Mesodermal cell (in vitro differentiated cells): ENCODE measurements at regions not wholly inside any gene's neighbourhood (a gene's known extent, or its start where the extent isn't known, plus 50 kb on each side); places are given as distances from the start of the nearest gene placed in this dataset.

Source experiments
- H3K27ac ChIP-seq: 2 replicates; pipeline ENCODE4 v1.7.0; 2013; ENCODE audit warnings: mild to moderate bottlenecking, low read depth, low read length, moderate library complexity; ENCODE audit not compliant: severe bottlenecking
- H3K36me3 ChIP-seq: 2 replicates; pipeline ENCODE4 v1.7.1; 2013; ENCODE audit warnings: mild to moderate bottlenecking, low read length, moderate library complexity; ENCODE audit not compliant: control insufficient read depth, insufficient read depth
- H3K4me1 ChIP-seq: one replicate; pipeline ENCODE4 v1.7.1; 2013; ENCODE audit warnings: mild to moderate bottlenecking, low read length; ENCODE audit not compliant: insufficient read depth, control insufficient read depth, poor library complexity, severe bottlenecking
- H3K4me3 ChIP-seq: 2 replicates; pipeline ENCODE4 v1.7.0; 2013; ENCODE audit warnings: low read length, control low read depth, mild to moderate bottlenecking; ENCODE audit not compliant: insufficient read depth, poor library complexity, severe bottlenecking; ENCODE audit errors: extremely low read depth
- H3K9me3 ChIP-seq: 2 replicates; pipeline ENCODE4 v1.7.1; 2013; ENCODE audit warnings: mild to moderate bottlenecking, low read length, moderate library complexity; ENCODE audit not compliant: control insufficient read depth
- WGBS, 2 experiments: methylation state at CpG; one replicate each; pipeline ENCODE4 v1.1.5; 2013; ENCODE audit warnings: missing lambda C conversion rate in 2 of 2; ENCODE audit not compliant: insufficient coverage in 2 of 2; 5-methylcytosine and 5-hydroxymethylcytosine counted together

DNA sequence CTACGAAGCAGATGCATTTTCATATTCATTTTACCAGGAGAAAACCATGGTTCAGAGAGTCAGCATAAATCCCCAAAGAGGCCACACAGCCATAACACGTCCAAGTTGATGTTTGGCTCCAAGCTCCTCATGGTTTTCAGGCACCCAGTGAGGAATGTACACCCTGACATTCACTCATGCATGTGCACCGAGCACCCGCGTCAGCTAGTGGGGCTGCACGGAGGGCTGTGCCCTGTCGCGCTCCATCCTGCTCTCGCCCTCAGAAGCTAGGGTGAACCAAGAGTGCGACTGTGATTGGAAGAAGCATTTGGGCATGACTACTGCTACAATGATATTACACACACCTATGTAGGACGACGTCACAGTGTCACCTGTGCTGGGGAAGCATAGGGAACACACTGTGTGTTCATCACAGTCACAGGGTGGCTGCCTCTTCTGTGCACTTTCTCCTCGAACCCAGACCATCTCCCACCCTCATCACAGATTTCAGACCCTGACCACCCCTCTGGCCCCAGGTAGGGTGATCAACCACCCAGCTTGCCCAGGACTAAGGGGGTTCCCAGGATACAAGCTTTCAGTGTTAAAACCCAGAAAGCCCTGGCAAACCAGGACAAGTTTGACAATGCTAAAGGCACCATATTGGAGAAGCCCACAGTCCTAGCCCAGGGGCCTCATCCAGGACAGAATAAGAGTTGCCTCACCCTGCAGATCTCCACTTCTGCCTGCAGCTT lies 148.6 kb upstream of the ZNF507 start:
- Histone ChIP-seq H3K27ac (no peak overlapping the region), H3K4me3 (no peak overlapping the region), H3K4me1 (no peaks in the 10 kb centered on the region), H3K9me3 (no peaks in the 10 kb centered on the region), H3K36me3 (no peaks in the 10 kb centered on the region)
- WGBS, 2 experiments = 86 to 95% methylated on average over 10 to 13 of the region's 13 CpGs

GRCh38 chr19:32197896-32198882 lies 147.2 kb upstream of the ZNF507 start:
- Histone ChIP-seq H3K36me3 (no peaks in the 10 kb centered on the region), H3K4me1 (no peaks in the 10 kb centered on the region), H3K9me3 (no peaks in the 10 kb centered on the region), H3K4me3 (no peak overlapping the region), H3K27ac (no peak overlapping the region)
- WGBS, 2 experiments = 79 to 83% methylated on average over 9 of the region's 13 CpGs

DNA sequence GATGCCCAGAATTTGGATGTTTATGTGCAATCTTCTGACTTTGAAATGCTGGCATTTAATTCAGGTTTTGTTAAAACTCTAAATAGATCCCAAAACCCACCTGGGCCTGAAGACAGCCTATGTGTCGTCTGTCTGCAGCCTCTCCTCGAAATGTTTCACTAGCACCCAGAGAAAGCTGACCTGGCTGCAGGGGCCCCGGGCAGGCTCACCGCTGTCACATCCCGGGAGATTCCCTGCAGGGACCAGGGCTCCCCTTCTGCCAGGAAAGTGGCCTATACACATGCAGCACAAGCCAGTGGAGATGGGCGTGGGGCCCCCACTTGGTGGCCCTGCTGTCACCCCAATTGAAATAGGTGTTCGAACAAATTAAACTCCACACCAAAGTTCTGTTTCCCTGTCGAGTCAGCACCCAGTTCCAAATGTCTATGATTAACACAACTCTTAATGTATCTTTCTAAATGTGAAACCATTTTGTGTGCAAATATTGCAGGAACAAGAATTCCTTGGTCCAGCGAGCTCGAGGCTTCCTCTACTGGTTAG lies 145.8 kb upstream of the ZNF507 start:
- 78 to 81% methylated on average over 4 to 7 of the region's 10 CpGs for WGBS, 2 experiments
- H3K27ac ChIP-seq = no peak overlapping the region
- no peaks in the 10 kb centered on the region for H3K36me3 ChIP-seq
- H3K4me3 ChIP-seq = no peak overlapping the region
- H3K9me3 ChIP-seq = no peaks in the 10 kb centered on the region
- no peaks in the 10 kb centered on the region for H3K4me1 ChIP-seq

DNA sequence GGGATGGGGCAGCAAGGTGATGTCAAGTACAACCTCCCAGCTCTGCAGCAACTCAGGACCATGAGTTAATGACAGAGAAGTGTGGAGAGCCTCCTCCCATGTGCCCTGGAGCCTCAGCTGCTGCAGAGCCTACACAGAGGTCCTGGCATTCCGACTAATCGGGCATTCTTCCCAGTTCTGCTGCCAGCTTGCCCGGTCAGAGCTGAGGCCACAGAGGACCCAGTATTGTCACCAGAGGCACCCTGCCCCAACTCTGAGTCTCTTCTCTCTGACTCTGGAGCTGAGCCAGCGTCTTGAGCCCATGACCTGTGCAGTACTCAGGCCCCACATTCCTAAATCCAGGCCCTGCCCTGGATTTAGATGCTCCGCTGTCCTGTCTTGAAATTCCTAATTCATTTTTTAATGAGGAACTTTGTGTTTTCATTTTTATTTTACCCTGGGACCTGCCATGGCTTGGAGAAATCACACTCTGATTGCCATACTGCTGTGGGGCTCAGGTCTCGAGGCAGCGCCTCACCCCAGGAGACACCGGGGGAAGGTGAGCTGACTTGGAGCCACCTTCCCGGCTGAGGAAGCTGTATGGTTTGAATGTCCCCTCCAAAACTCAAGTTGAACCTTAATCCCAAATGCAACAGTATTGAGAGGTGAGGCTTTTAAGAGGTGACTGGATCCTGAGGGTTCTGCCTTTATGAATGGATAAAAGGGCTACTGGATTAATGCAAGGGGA lies 144.9 kb upstream of the ZNF507 start:
- Histone ChIP-seq H3K36me3 (no peaks in the 10 kb centered on the region), H3K4me3 (no peak overlapping the region), H3K4me1 (no peaks in the 10 kb centered on the region), H3K27ac (no peak overlapping the region), H3K9me3 (no peaks in the 10 kb centered on the region)
- WGBS, 2 experiments = 89 to 94% methylated on average over 6 to 7 of the region's 9 CpGs

GRCh38 chr19:32201211-32201610 lies 144.2 kb upstream of the ZNF507 start:
- H3K4me1 ChIP-seq = no peaks in the 10 kb centered on the region

GRCh38 chr19:32201636-32202051 lies 143.8 kb upstream of the ZNF507 start:
- WGBS, 2 experiments = 81 to 86% methylated on average over 12 of the region's 15 CpGs
- no peaks in the 10 kb centered on the region for H3K9me3 ChIP-seq
- H3K4me3 ChIP-seq = no peak overlapping the region
- no peak overlapping the region for H3K27ac ChIP-seq
- H3K4me1 ChIP-seq = no peaks in the 10 kb centered on the region
- H3K36me3 ChIP-seq = no peaks in the 10 kb centered on the region

More at GRCh38 chr19:32201211-32201610, 144.2 kb upstream of the ZNF507 start:
- Histone ChIP-seq H3K27ac (no peak overlapping the region), H3K36me3 (no peaks in the 10 kb centered on the region), H3K9me3 (no peaks in the 10 kb centered on the region), H3K4me3 (no peak overlapping the region)
- 80 to 89% methylated on average over 2 of the region's 2 CpGs for WGBS, 2 experiments

GRCh38 chr19:32202244-32202643 lies 143.2 kb upstream of the ZNF507 start:
- Histone ChIP-seq H3K36me3 (no peaks in the 10 kb centered on the region), H3K9me3 (peaks cover 1% of the 10 kb centered on the region), H3K27ac (no peak overlapping the region), H3K4me3 (no peak overlapping the region), H3K4me1 (no peaks in the 10 kb centered on the region)
- 62 to 100% methylated on average over 4 of the region's 5 CpGs for WGBS, 2 experiments

DNA sequence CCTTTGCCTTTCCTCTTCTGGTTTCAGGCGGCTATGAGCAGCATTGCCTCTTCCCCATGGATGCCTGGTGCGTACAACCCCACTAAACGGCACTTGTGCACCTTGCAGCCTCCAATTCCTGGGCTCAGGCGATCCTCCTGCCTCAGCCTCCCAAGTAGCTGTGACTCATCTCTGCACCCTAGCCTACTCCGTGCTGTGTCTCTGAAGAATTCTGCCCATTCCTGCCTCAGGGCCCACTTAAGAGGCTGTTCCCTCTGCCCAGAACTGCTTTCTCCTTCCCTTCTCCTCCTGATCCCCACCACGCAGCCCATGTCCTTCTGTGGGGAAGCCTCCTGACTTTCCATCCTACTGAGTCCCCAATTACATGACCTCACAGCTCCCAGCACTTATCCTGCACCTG lies 142.2 kb upstream of the ZNF507 start:
- no peak overlapping the region for H3K4me3 ChIP-seq
- peaks cover 3% of the 10 kb centered on the region for H3K9me3 ChIP-seq
- H3K4me1 ChIP-seq = no peaks in the 10 kb centered on the region
- H3K36me3 ChIP-seq = no peaks in the 10 kb centered on the region
- no peak overlapping the region for H3K27ac ChIP-seq
- 78 to 87% methylated on average over 6 of the region's 6 CpGs for WGBS, 2 experiments

- Histone ChIP-seq H3K27ac (no peak overlapping the region), H3K9me3 (peaks cover 3% of the 10 kb centered on the region), H3K4me3 (no peak overlapping the region), H3K36me3 (no peaks in the 10 kb centered on the region), H3K4me1 (no peaks in the 10 kb centered on the region)
- 72 to 91% methylated on average over 3 to 4 of the region's 5 CpGs for WGBS, 2 experiments
These were observed 139.3 kb upstream of the ZNF507 start for GRCh38 chr19:32206065-32206464.

GRCh38 chr19:32208060-32208459 lies 137.3 kb upstream of the ZNF507 start:
- H3K4me1 ChIP-seq = no peaks in the 10 kb centered on the region
- H3K36me3 ChIP-seq = no peaks in the 10 kb centered on the region
- WGBS, 2 experiments = 50% methylated on average over 1 of the region's 1 CpG; no CpG with 5 or more reads in 1 of the 2 experiments
- H3K4me3 ChIP-seq = no peak overlapping the region
- H3K9me3 ChIP-seq = peaks cover 3% of the 10 kb centered on the region
- no peak overlapping the region for H3K27ac ChIP-seq
